Natural killer cell (primary cell): ENCODE measurements at regions not wholly inside any gene's neighbourhood (a gene's known extent, or its start where the extent isn't known, plus 50 kb on each side); places are given as distances from the start of the nearest gene placed in this dataset.

ENCODE experiments used
- ATAC-seq, 3 donors: fragments of 150-1000 bp in 2 of 3; fragments of 200-7000 bp in 1 of 3; cut with Tn5 transposase; 1 replicate in 1 of 3; 2 replicates in 2 of 3; pipeline ENCODE4 v1.10.0; 2021; ENCODE audit warnings: mild to moderate bottlenecking in 2 of 3, moderate library complexity in 2 of 3
- DNase-seq, 2 donors: peaks; one replicate each; pipeline versions ENCODE4 v3.0.0 to v3.0.0-alpha.2; 2013 to 2021; ENCODE audit warnings: mixed read lengths in 1 of 2
- H3K27ac ChIP-seq: one replicate; pipeline ENCODE4 v1.5.1; 2013; ENCODE audit warnings: mild to moderate bottlenecking, low read length
- H3K27me3 ChIP-seq: one replicate; pipeline ENCODE4 v1.6.1; 2013; ENCODE audit warnings: low read length; ENCODE audit not compliant: control insufficient read depth, insufficient read depth
- H3K36me3 ChIP-seq: one replicate; pipeline ENCODE4 v1.6.1; 2013; ENCODE audit warnings: low read length; ENCODE audit not compliant: control insufficient read depth, insufficient read depth
- H3K4me1 ChIP-seq: one replicate; pipeline ENCODE4 v1.6.1; 2013; ENCODE audit warnings: low read length; ENCODE audit not compliant: control insufficient read depth, insufficient read depth
- H3K4me3 ChIP-seq: one replicate; pipeline ENCODE4 v1.5.1; 2013; ENCODE audit warnings: low read length
- H3K9me3 ChIP-seq: one replicate; pipeline ENCODE4 v1.6.1; 2013; ENCODE audit warnings: low read length; ENCODE audit not compliant: control insufficient read depth, insufficient read depth
- H3K27ac Mint-ChIP-seq, 2 donors: one replicate each; pipeline ENCODE4 v1.8.0; 2022; ENCODE audit warnings: mild to moderate bottlenecking in 2 of 2, mixed read lengths in 2 of 2, moderate library complexity in 1 of 2
- H3K27me3 Mint-ChIP-seq, 2 donors: one replicate each; pipeline ENCODE4 v1.8.0; 2022; ENCODE audit warnings: low read depth in 2 of 2, mixed read lengths in 2 of 2
- H3K36me3 Mint-ChIP-seq: one replicate; pipeline ENCODE4 v1.8.0; 2022; ENCODE audit warnings: mixed read lengths
- H3K4me1 Mint-ChIP-seq, 2 donors: one replicate each; pipeline ENCODE4 v1.8.0; 2022; ENCODE audit warnings: mixed read lengths in 2 of 2
- H3K4me3 Mint-ChIP-seq: one replicate; pipeline ENCODE4 v1.8.0; 2022; ENCODE audit warnings: mild to moderate bottlenecking, moderate library complexity, mixed read lengths
- H3K9me3 Mint-ChIP-seq, 2 donors: one replicate each; pipeline ENCODE4 v1.8.0; 2022; ENCODE audit warnings: mixed read lengths in 2 of 2
- WGBS: methylation state at CpG from one replicate; pipeline ENCODE4 v1.1.7; 2013; ENCODE audit warnings: missing lambda C conversion rate; ENCODE audit not compliant: insufficient coverage; 5-methylcytosine and 5-hydroxymethylcytosine counted together
- intact Hi-C: fragments of 100-400 bp; cut with micrococcal nuclease; formaldehyde crosslinking; loops from one replicate; pipeline ENCODE4 v1.14.2; 2022
- TF ChIP-seq, protein P1 (sequence below): fragments of 200-600 bp; IDR thresholded peaks from one replicate; pipeline ENCODE4 v1.8.0; 2022; ENCODE audit warnings: antibody characterized with exemption

DNA sequence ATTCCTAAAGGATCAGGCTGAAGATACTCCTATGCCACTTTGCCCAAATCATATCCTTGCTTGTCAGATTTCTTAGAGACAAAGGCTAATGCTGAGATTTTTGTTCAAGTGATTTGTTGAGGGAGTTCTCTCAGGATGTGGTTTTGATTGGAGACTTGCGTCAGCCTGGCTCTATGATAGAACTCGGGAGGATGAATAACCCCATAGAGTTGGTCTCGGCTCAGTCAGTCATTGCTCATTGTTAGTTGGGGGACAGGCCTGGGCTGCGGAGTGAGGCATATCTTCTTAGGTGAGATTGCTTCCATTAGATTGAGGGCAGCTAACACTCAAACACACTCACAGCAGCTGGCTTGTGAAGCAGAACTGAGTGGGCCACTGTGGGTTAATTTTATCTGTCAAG lies 203.4 kb downstream of the KIF20B start:
- H3K36me3 Mint-ChIP-seq, result no peaks in the 10 kb centered on the region
- H3K4me1 Mint-ChIP-seq, result no peaks in the 10 kb centered on the region
- H3K27me3 Mint-ChIP-seq, result peaks cover 8 to 20% of the 10 kb centered on the region in 2 donors
- Histone ChIP-seq H3K4me1 (no peaks in the 10 kb centered on the region), H3K9me3 (no peaks in the 10 kb centered on the region), H3K27me3 (no peaks in the 10 kb centered on the region), H3K4me3 (no peak overlapping the region), H3K36me3 (no peaks in the 10 kb centered on the region), H3K27ac (no peak overlapping the region)
- H3K4me3 Mint-ChIP-seq, result no peak overlapping the region
- WGBS, result 38% methylated on average over 4 of the region's 4 CpGs
- TF ChIP-seq, protein P1, sequence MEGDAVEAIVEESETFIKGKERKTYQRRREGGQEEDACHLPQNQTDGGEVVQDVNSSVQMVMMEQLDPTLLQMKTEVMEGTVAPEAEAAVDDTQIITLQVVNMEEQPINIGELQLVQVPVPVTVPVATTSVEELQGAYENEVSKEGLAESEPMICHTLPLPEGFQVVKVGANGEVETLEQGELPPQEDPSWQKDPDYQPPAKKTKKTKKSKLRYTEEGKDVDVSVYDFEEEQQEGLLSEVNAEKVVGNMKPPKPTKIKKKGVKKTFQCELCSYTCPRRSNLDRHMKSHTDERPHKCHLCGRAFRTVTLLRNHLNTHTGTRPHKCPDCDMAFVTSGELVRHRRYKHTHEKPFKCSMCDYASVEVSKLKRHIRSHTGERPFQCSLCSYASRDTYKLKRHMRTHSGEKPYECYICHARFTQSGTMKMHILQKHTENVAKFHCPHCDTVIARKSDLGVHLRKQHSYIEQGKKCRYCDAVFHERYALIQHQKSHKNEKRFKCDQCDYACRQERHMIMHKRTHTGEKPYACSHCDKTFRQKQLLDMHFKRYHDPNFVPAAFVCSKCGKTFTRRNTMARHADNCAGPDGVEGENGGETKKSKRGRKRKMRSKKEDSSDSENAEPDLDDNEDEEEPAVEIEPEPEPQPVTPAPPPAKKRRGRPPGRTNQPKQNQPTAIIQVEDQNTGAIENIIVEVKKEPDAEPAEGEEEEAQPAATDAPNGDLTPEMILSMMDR, result no peak
- no peak for ATAC-seq
- H3K9me3 Mint-ChIP-seq, result peaks cover 0 to under 1% of the 10 kb centered on the region in 2 donors
- no peak for DNase-seq
- H3K27ac Mint-ChIP-seq, result no peak overlapping the region
- intact Hi-C loops, result no loop called here

DNA sequence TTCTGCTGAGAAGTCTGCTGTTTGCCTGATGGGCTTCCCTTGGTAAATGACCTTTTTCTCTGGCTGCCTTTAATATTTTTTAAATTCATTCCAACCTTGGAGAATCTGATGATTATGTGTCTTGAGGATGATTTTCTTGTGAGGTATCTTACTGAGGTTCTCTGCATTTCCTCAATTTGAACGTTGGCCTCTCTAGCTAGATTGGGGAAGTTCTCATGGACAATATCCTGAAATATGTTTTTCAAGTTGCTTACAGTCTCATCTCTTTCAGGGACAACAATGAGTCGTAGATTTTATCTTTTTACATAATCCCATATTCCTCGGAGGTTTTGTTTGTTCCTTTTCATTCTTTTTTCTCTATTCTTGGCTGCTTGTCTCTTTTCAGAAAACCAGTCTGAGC lies 208.4 kb downstream of the KIF20B start:
- no peak for ATAC-seq
- H3K4me1 ChIP-seq, result no peaks in the 10 kb centered on the region
- no peak overlapping the region for H3K27ac Mint-ChIP-seq
- H3K4me1 Mint-ChIP-seq, result no peaks in the 10 kb centered on the region
- no peaks in the 10 kb centered on the region for H3K36me3 ChIP-seq
- H3K36me3 Mint-ChIP-seq, result no peaks in the 10 kb centered on the region
- H3K27ac ChIP-seq, result no peak overlapping the region
- no peaks in the 10 kb centered on the region for H3K9me3 Mint-ChIP-seq
- H3K4me3 Mint-ChIP-seq, result no peak overlapping the region
- no peak for DNase-seq
- intact Hi-C loops, result no loop called here
- H3K27me3 ChIP-seq, result no peaks in the 10 kb centered on the region
- WGBS, result 37% methylated on average over 3 of the region's 3 CpGs
- no peak overlapping the region for H3K4me3 ChIP-seq
- H3K27me3 Mint-ChIP-seq, result peaks cover 3 to 17% of the 10 kb centered on the region in 2 donors
- TF ChIP-seq, protein P1, result no peak
- no peaks in the 10 kb centered on the region for H3K9me3 ChIP-seq

DNA sequence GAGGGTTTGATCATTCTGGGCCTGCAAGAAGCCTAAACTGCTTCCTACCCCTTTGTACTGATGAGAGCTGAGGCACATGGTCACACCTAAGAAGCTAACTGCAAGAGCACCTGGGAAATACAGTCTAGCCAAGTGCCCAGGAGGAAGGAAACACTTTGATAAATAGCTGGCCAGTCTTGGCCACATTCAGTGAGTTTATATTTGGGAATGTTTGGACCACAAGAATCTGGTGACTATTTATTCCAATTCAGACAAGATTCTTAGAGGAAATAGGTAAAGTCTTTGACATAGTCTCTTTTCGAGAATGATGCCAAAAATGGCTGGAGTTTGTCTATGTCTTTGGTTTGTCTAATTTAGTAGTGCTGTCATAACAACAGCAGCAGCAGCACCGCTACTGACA lies 213.6 kb downstream of the KIF20B start:
- no peaks in the 10 kb centered on the region for H3K36me3 ChIP-seq
- TF ChIP-seq, protein P1, result no peak
- H3K27ac Mint-ChIP-seq, result no peak overlapping the region
- intact Hi-C loops, result no loop called here
- no peaks in the 10 kb centered on the region for H3K9me3 ChIP-seq
- peaks cover 0 to 7% of the 10 kb centered on the region in 2 donors for H3K27me3 Mint-ChIP-seq
- H3K9me3 Mint-ChIP-seq, result no peaks in the 10 kb centered on the region
- no peaks in the 10 kb centered on the region for H3K4me1 ChIP-seq
- H3K4me1 Mint-ChIP-seq, result no peaks in the 10 kb centered on the region
- H3K27me3 ChIP-seq, result no peaks in the 10 kb centered on the region
- no peak overlapping the region for H3K27ac ChIP-seq
- no peak overlapping the region for H3K4me3 Mint-ChIP-seq
- ATAC-seq (no peak), DNase-seq (no peak)
- 75% methylated on average over 1 of the region's 2 CpGs for WGBS
- H3K36me3 Mint-ChIP-seq, result no peaks in the 10 kb centered on the region
- H3K4me3 ChIP-seq, result no peak overlapping the region

DNA sequence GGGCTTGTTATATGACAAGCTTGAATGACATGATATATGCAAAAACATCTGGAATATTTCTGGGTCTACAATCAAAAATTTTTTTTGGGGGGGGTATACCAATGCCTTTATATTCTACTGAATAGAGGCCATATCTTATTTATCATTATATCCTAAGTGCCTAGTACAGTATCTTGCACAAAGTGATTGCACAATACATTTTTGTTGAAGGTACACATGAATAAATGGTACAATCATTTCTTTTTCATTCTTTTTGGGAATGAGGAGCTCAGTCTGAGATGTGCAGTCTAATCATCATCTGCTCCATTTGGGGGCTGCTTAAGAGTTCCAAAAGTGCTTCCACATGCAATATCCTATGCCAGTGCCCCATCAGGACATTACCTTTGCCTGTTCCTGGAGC lies 214.6 kb downstream of the KIF20B start:
- Mint-ChIP-seq H3K27ac (no peak overlapping the region), H3K27me3 (peaks cover 0 to 7% of the 10 kb centered on the region in 2 donors), H3K36me3 (no peaks in the 10 kb centered on the region), H3K4me1 (no peaks in the 10 kb centered on the region), H3K9me3 (no peaks in the 10 kb centered on the region), H3K4me3 (no peak overlapping the region)
- DNase-seq (no peak), ATAC-seq (no peak)
- no peak overlapping the region for H3K4me3 ChIP-seq
- no peaks in the 10 kb centered on the region for H3K36me3 ChIP-seq
- TF ChIP-seq, protein P1, result no peak
- intact Hi-C loops, result no loop called here
- no peaks in the 10 kb centered on the region for H3K9me3 ChIP-seq
- H3K27me3 ChIP-seq, result no peaks in the 10 kb centered on the region
- H3K27ac ChIP-seq, result no peak overlapping the region
- no peaks in the 10 kb centered on the region for H3K4me1 ChIP-seq
